Jurkat, Clone E6-1 (cell line): ENCODE measurements at regions not wholly inside any gene's neighbourhood (a gene's known extent, or its start where the extent isn't known, plus 50 kb on each side); places are given as distances from the start of the nearest gene placed in this dataset.
"Not testable (repeated sequence)": the region's sequence is repeated elsewhere in the genome, so short reads cannot be mapped to it uniquely, and the experiment has no call there.

Experiments
- DNase-seq: peaks from one replicate; pipeline ENCODE4 v3.0.0-alpha.2; 2011; ENCODE audit warnings: low read depth, low spot score
- H3K4me3 ChIP-seq: 2 replicates; pipeline ENCODE4 v1.5.1; 2011; ENCODE audit warnings: mild to moderate bottlenecking, low read length, control low read depth, moderate library complexity

- no peak for DNase-seq
- H3K4me3 ChIP-seq, result no peak overlapping the region
Observed at GRCh38 chrX:95218976-95219375, 1465.7 kb upstream of the DIAPH2 start.

GRCh38 chrX:95248386-95248785, 1436.3 kb upstream of the DIAPH2 start:
- no peak for DNase-seq
- H3K4me3 ChIP-seq, result no peak overlapping the region

- no peak for DNase-seq
Observed at GRCh38 chrX:95290455-95290854, 1394.2 kb upstream of the DIAPH2 start.

GRCh38 chrX:95291561-95291960, 1393.1 kb upstream of the DIAPH2 start:
- DNase-seq, result no peak
- no peak overlapping the region for H3K4me3 ChIP-seq

More at GRCh38 chrX:95290455-95290854, 1394.2 kb upstream of the DIAPH2 start:
- no peak overlapping the region for H3K4me3 ChIP-seq

GRCh38 chrX:95318882-95319281, 1365.8 kb upstream of the DIAPH2 start:
- H3K4me3 ChIP-seq, result no peak overlapping the region
- peak; percentile 14 for DNase-seq

- DNase-seq, result no peak
- H3K4me3 ChIP-seq, result no peak overlapping the region
Observed at GRCh38 chrX:95325185-95325584, 1359.5 kb upstream of the DIAPH2 start.

GRCh38 chrX:95330292-95330691, 1354.3 kb upstream of the DIAPH2 start:
- H3K4me3 ChIP-seq, result no peak overlapping the region
- DNase-seq, result no peak

GRCh38 chrX:95332530-95332929, 1352.1 kb upstream of the DIAPH2 start:
- no peak overlapping the region for H3K4me3 ChIP-seq
- no peak for DNase-seq

- peak; percentile 0 for DNase-seq
- no peak overlapping the region for H3K4me3 ChIP-seq
Observed at GRCh38 chrX:95346856-95347255, 1337.8 kb upstream of the DIAPH2 start.

- H3K4me3 ChIP-seq, result no peak overlapping the region
- DNase-seq, result no peak
Observed at GRCh38 chrX:95350774-95351488, 1333.7 kb upstream of the DIAPH2 start.

- DNase-seq, result no peak
- H3K4me3 ChIP-seq, result no peak overlapping the region
Observed at GRCh38 chrX:95367286-95367685, 1317.4 kb upstream of the DIAPH2 start.

- H3K4me3 ChIP-seq, result no peak overlapping the region
- DNase-seq, result no peak
Observed at GRCh38 chrX:95382799-95383198, 1301.8 kb upstream of the DIAPH2 start.

- DNase-seq, result no peak
- H3K4me3 ChIP-seq, result no peak overlapping the region
Observed at GRCh38 chrX:95383778-95384177, 1300.9 kb upstream of the DIAPH2 start.

GRCh38 chrX:95427389-95427788, 1257.3 kb upstream of the DIAPH2 start:
- H3K4me3 ChIP-seq, result no peak overlapping the region
- DNase-seq, result no peak

GRCh38 chrX:95435198-95435597, 1249.4 kb upstream of the DIAPH2 start:
- no peak for DNase-seq
- H3K4me3 ChIP-seq, result no peak overlapping the region

- H3K4me3 ChIP-seq, result no peak overlapping the region
- no peak for DNase-seq
Observed at GRCh38 chrX:95441836-95442235, 1242.8 kb upstream of the DIAPH2 start.

- H3K4me3 ChIP-seq, result no peak overlapping the region
- no peak for DNase-seq
Observed at GRCh38 chrX:95484781-95485180, 1199.9 kb upstream of the DIAPH2 start.

GRCh38 chrX:95505721-95506120, 1178.9 kb upstream of the DIAPH2 start:
- no peak for DNase-seq
- H3K4me3 ChIP-seq, result no peak overlapping the region

GRCh38 chrX:95509474-95509873, 1175.2 kb upstream of the DIAPH2 start:
- H3K4me3 ChIP-seq, result no peak overlapping the region
- no peak for DNase-seq

GRCh38 chrX:95524018-95524417, 1160.6 kb upstream of the DIAPH2 start:
- DNase-seq, H3K4me3 ChIP-seq: not testable (repeated sequence)

- no peak for DNase-seq
- no peak overlapping the region for H3K4me3 ChIP-seq
Observed at GRCh38 chrX:95536111-95536510, 1148.5 kb upstream of the DIAPH2 start.
